ENCODE measurements at regions not wholly inside any gene's neighbourhood (a gene's known extent, or its start where the extent isn't known, plus 50 kb on each side); places are given as distances from the start of the nearest gene placed in this dataset.
"Not testable (repeated sequence)": the region's sequence is repeated elsewhere in the genome, so short reads cannot be mapped to it uniquely, and the experiment has no call there.

DNA sequence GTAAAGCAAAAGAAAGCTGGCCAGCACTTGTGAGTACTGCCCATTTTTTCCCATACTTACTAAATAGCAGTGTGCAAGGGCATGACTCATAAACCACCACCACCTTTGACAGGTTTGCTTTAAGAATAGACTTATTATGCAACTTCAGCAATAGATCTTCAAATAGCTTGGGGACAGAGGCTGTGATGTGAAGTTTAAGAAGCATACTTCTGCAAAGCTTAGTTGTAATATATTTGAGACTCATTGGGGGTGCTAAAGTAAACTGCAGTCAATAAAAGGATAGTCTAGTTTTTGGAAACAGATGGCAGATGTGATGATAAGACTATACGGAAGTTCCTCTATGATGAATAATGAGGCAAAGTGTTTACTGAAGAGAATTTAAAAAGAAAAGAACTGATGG is 210.0 kb downstream of the PLA2G4A start:
- TF ChIP-seq EZH2phosphoT487 (IDR thresholded peaks at IDR 0.05; ENCODE audit: insufficient read depth, low read depth) (no peak), EZH2 (IDR thresholded peaks at IDR 0.05; ENCODE audit: insufficient read depth, poor library complexity, severe bottlenecking) (no peak)
- Histone ChIP-seq H3K9me2 (ENCODE audit: insufficient read depth) (no peaks in the 10 kb centered on the region), H3F3A (ENCODE audit: insufficient read depth) (no peaks in the 10 kb centered on the region), H3K9me3 (ENCODE audit: low read depth) (no peaks in the 10 kb centered on the region), H3K9ac (no peak overlapping the region), H3K79me2 (ENCODE audit: insufficient read depth) (no peaks in the 10 kb centered on the region), H3K36me3 (ENCODE audit: low read depth) (no peaks in the 10 kb centered on the region), H4K20me1 (ENCODE audit: insufficient read depth) (no peaks in the 10 kb centered on the region), H2AFZ (no peak overlapping the region), H3K4me3 (no peak overlapping the region), H3K4me2 (ENCODE audit: unreplicated experiment) (no peak overlapping the region), H3K4me1 (ENCODE audit: insufficient read depth) (no peaks in the 10 kb centered on the region), H3K27me3 (replicated peaks; ENCODE audit: insufficient read depth) (no peaks in the 10 kb centered on the region; the same call in 1 of the 2 replicates), H3K27ac (no peak overlapping the region)
- 24 to 31% methylated on average over 1 of the region's 1 CpG for WGBS, 2 experiments (ENCODE audit: low coverage in 1 of 2, low lambda C conversion rate in 2 of 2, missing lambda C conversion rate in 2 of 2)
- in situ Hi-C loops (cut with MboI), result no loop called here
- peak; percentile 10 for DNase-seq

DNA sequence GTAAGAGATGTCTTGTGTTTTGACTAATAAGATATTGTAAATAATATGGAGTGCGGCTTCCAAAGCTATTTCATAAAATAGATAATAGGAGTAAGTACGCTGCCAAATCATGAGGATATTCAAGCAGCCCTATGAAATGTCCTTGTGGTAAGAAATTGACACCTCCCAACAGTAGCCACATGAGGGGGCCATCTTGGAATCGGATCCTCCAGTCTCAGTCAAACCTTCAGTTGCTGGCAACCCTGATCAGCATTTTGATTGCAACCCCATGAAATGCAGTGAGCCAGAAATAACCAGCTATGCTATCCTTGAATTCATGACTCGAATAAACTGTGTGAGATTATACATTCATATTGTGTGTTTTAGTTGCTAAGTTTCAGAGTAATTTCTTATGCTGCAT is 212.4 kb downstream of the PLA2G4A start:
- Histone ChIP-seq H3K79me2 (ENCODE audit: insufficient read depth) (no peaks in the 10 kb centered on the region), H2AFZ (no peak overlapping the region), H3K9ac (no peak overlapping the region), H3F3A (ENCODE audit: insufficient read depth) (no peaks in the 10 kb centered on the region), H3K27ac (no peak overlapping the region), H3K4me2 (ENCODE audit: unreplicated experiment) (no peak overlapping the region), H3K4me3 (no peak overlapping the region), H3K36me3 (ENCODE audit: low read depth) (no peaks in the 10 kb centered on the region), H3K9me2 (ENCODE audit: insufficient read depth) (no peaks in the 10 kb centered on the region), H3K4me1 (ENCODE audit: insufficient read depth) (no peaks in the 10 kb centered on the region), H4K20me1 (ENCODE audit: insufficient read depth) (no peaks in the 10 kb centered on the region), H3K27me3 (replicated peaks; ENCODE audit: insufficient read depth) (no peaks in the 10 kb centered on the region; the same call in 1 of the 2 replicates), H3K9me3 (ENCODE audit: low read depth) (no peaks in the 10 kb centered on the region)
- DNase-seq, result no peak
- in situ Hi-C loops (cut with MboI), result no loop called here
- TF ChIP-seq EZH2 (IDR thresholded peaks at IDR 0.05; ENCODE audit: insufficient read depth, poor library complexity, severe bottlenecking), result no peak
- TF ChIP-seq EZH2phosphoT487 (IDR thresholded peaks at IDR 0.05; ENCODE audit: insufficient read depth, low read depth), result no peak
- 60 to 61% methylated on average over 4 of the region's 4 CpGs for WGBS, 2 experiments (ENCODE audit: low coverage in 1 of 2, low lambda C conversion rate in 2 of 2, missing lambda C conversion rate in 2 of 2)

DNA sequence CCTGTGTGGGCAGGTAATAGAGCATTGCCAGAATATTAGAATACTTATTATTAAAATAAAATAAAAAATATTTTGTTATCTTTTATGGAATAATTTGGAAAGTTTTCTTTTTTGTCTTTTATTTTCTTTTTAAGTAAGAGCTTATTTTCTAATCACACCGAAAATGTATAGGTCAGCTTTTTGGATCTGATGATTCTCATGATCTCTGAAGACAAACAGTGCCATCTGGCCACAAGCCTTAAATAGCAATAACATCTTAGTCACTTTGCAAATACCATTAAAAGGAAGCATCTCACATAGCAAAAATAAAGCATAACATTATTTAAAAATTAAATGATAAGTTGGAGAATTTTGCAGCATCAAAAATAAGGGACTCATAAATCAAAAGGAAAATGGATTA is 213.8 kb downstream of the PLA2G4A start:
- Histone ChIP-seq H3K9me2 (ENCODE audit: insufficient read depth) (no peaks in the 10 kb centered on the region), H3K4me2 (ENCODE audit: unreplicated experiment) (no peak overlapping the region), H3K27ac (no peak overlapping the region), H3K36me3 (ENCODE audit: low read depth) (no peaks in the 10 kb centered on the region), H3K9ac (no peak overlapping the region), H3K79me2 (ENCODE audit: insufficient read depth) (no peaks in the 10 kb centered on the region), H3K9me3 (ENCODE audit: low read depth) (no peaks in the 10 kb centered on the region), H3K4me3 (no peak overlapping the region), H3K27me3 (replicated peaks; ENCODE audit: insufficient read depth) (no peaks in the 10 kb centered on the region), H3K4me1 (ENCODE audit: insufficient read depth) (no peaks in the 10 kb centered on the region), H4K20me1 (ENCODE audit: insufficient read depth) (no peaks in the 10 kb centered on the region), H3F3A (ENCODE audit: insufficient read depth) (no peaks in the 10 kb centered on the region), H2AFZ (no peak overlapping the region)
- no peak for TF ChIP-seq EZH2 (IDR thresholded peaks at IDR 0.05; ENCODE audit: insufficient read depth, poor library complexity, severe bottlenecking)
- no peak for TF ChIP-seq EZH2phosphoT487 (IDR thresholded peaks at IDR 0.05; ENCODE audit: insufficient read depth, low read depth)
- no peak for DNase-seq
- in situ Hi-C loops (cut with MboI), result no loop called here
- 77 to 86% methylated on average over 1 of the region's 1 CpG for WGBS, 2 experiments (ENCODE audit: low coverage in 1 of 2, low lambda C conversion rate in 2 of 2, missing lambda C conversion rate in 2 of 2)

DNA sequence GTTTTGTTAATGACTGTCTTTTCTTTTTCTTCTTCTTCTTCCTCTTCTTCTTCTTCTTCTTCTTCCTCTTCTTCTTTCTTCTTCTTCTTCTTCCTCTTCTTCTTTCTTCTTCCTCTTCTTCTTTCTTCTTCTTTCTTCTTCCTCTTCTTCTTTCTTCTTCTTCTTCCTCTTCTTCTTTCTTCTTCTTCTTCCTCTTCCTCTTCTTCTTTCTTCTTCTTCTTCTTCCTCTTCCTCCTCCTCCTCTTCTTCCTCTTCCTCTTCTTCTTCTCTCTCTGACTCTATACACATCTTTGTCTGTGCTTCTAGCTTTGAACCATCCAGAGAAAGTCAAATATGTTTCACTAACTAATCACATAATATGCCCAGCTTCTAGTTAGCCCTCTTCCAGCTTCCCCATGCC is 214.7 kb downstream of the PLA2G4A start:
- DNase-seq; H3K9me2 ChIP-seq (ENCODE audit: insufficient read depth); H3K4me1 ChIP-seq (ENCODE audit: insufficient read depth); H3K27me3 ChIP-seq (replicated peaks; ENCODE audit: insufficient read depth); in situ Hi-C loops (cut with MboI); H3F3A ChIP-seq (ENCODE audit: insufficient read depth); H3K9me3 ChIP-seq (ENCODE audit: low read depth); H3K27ac ChIP-seq; H4K20me1 ChIP-seq (ENCODE audit: insufficient read depth); H3K36me3 ChIP-seq (ENCODE audit: low read depth); H2AFZ ChIP-seq; H3K4me3 ChIP-seq; H3K79me2 ChIP-seq (ENCODE audit: insufficient read depth); H3K9ac ChIP-seq; H3K4me2 ChIP-seq (ENCODE audit: unreplicated experiment): not testable (repeated sequence)

DNA sequence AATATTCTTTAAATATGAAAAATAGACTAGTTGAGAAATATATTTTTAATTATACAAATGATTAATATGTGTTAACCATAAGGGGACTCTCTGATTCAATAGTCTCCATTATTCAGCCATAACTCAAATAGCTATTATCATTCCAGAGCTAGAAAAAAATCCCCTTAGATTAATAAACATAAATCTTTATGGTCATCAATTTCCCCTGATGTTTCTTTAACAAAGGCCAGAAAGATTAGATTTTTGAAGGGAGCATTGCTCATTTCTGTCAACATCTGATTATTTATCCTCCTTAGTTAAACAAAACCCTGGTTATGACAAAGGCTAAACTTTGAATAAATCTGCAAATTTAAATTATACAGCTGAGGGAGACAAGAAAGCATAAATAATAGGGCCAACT is 215.7 kb downstream of the PLA2G4A start:
- no peaks in the 10 kb centered on the region for H3K27me3 ChIP-seq (replicated peaks; ENCODE audit: insufficient read depth)
- in situ Hi-C loops (cut with MboI), result no loop called here
- no peaks in the 10 kb centered on the region for H3K79me2 ChIP-seq (ENCODE audit: insufficient read depth)

More for the DNA sequence above, 215.7 kb downstream of the PLA2G4A start:
- Histone ChIP-seq H3K4me1 (ENCODE audit: insufficient read depth) (no peaks in the 10 kb centered on the region), H3K4me2 (ENCODE audit: unreplicated experiment) (no peak overlapping the region), H4K20me1 (ENCODE audit: insufficient read depth) (no peaks in the 10 kb centered on the region), H3K27ac (no peak overlapping the region), H2AFZ (no peak overlapping the region), H3K9me2 (ENCODE audit: insufficient read depth) (no peaks in the 10 kb centered on the region), H3F3A (ENCODE audit: insufficient read depth) (no peaks in the 10 kb centered on the region), H3K9ac (no peak overlapping the region), H3K4me3 (no peak overlapping the region), H3K9me3 (ENCODE audit: low read depth) (no peaks in the 10 kb centered on the region), H3K36me3 (ENCODE audit: low read depth) (no peaks in the 10 kb centered on the region)
- DNase-seq, result no peak
- TF ChIP-seq EZH2phosphoT487 (IDR thresholded peaks at IDR 0.05; ENCODE audit: insufficient read depth, low read depth) (no peak), EZH2 (IDR thresholded peaks at IDR 0.05; ENCODE audit: insufficient read depth, poor library complexity, severe bottlenecking) (no peak)
